Chondrocyte (in vitro differentiated cells): ENCODE measurements at regions not wholly inside any gene's neighbourhood (a gene's known extent, or its start where the extent isn't known, plus 50 kb on each side); places are given as distances from the start of the nearest gene placed in this dataset.

ENCODE experiments used
- DNase-seq: peaks from one replicate; pipeline ENCODE4 v3.0.0; 2021; ENCODE audit warnings: mixed read lengths, low spot score
- H3K27ac Mint-ChIP-seq: one replicate; pipeline ENCODE4 v1.8.0; 2021; ENCODE audit warnings: mild to moderate bottlenecking, moderate library complexity, mixed read lengths; ENCODE audit not compliant: unreplicated experiment
- H3K27me3 Mint-ChIP-seq: 2 replicates; pipeline ENCODE4 v1.8.0; 2021; ENCODE audit warnings: low read depth, mixed read lengths
- H3K36me3 Mint-ChIP-seq: 2 replicates; pipeline ENCODE4 v1.8.0; 2021; ENCODE audit warnings: low read depth, mixed read lengths
- H3K4me1 Mint-ChIP-seq: 2 replicates; pipeline ENCODE4 v1.8.0; 2021; ENCODE audit warnings: low read depth, mild to moderate bottlenecking, mixed read lengths
- H3K4me3 Mint-ChIP-seq: one replicate; pipeline ENCODE4 v1.8.0; 2021; ENCODE audit warnings: mild to moderate bottlenecking, moderate library complexity, mixed read lengths; ENCODE audit not compliant: unreplicated experiment
- H3K9me3 Mint-ChIP-seq: 2 replicates; pipeline ENCODE4 v1.8.0; 2021; ENCODE audit warnings: low read depth, mixed read lengths
- CTCF ChIP-seq: fragments of 200-600 bp; sonication (generic); IDR thresholded peaks from 2 replicates; pipeline ENCODE4 v1.5.0; 2021; ENCODE audit warnings: antibody characterized with exemption, mild to moderate bottlenecking, moderate library complexity

- Mint-ChIP-seq H3K36me3 (no peaks in the 10 kb centered on the region), H3K27ac (no peak overlapping the region), H3K4me3 (no peak overlapping the region), H3K9me3 (no peaks in the 10 kb centered on the region), H3K27me3 (no peaks in the 10 kb centered on the region), H3K4me1 (peaks cover 15% of the 10 kb centered on the region)
- no peak for DNase-seq
- TF ChIP-seq CTCF = no peak
Observed at GRCh38 chr6:22451962-22452361, 117.4 kb upstream of the HDGFL1 start.

GRCh38 chr6:22455378-22455777, 114.0 kb upstream of the HDGFL1 start:
- Mint-ChIP-seq H3K9me3 (no peaks in the 10 kb centered on the region), H3K36me3 (no peaks in the 10 kb centered on the region), H3K27ac (no peak overlapping the region), H3K4me3 (no peak overlapping the region), H3K4me1 (no peaks in the 10 kb centered on the region), H3K27me3 (no peaks in the 10 kb centered on the region)
- DNase-seq = no peak
- no peak for TF ChIP-seq CTCF

- Mint-ChIP-seq H3K36me3 (no peaks in the 10 kb centered on the region), H3K27ac (no peak overlapping the region), H3K27me3 (no peaks in the 10 kb centered on the region), H3K4me1 (no peaks in the 10 kb centered on the region), H3K4me3 (no peak overlapping the region), H3K9me3 (no peaks in the 10 kb centered on the region)
- no peak for TF ChIP-seq CTCF
- DNase-seq = no peak
Observed at GRCh38 chr6:22457996-22458395, 111.4 kb upstream of the HDGFL1 start.

GRCh38 chr6:22466665-22467245, 102.6 kb upstream of the HDGFL1 start:
- TF ChIP-seq CTCF = no peak
- DNase-seq = no peak
- Mint-ChIP-seq H3K27me3 (no peaks in the 10 kb centered on the region), H3K4me3 (no peak overlapping the region), H3K4me1 (peaks cover 35% of the 10 kb centered on the region), H3K36me3 (peaks cover 4% of the 10 kb centered on the region), H3K27ac (no peak overlapping the region), H3K9me3 (peaks cover 3% of the 10 kb centered on the region)

GRCh38 chr6:22467645-22468044, 101.7 kb upstream of the HDGFL1 start:
- no peak for TF ChIP-seq CTCF
- Mint-ChIP-seq H3K4me3 (no peak overlapping the region), H3K9me3 (peaks cover 3% of the 10 kb centered on the region)

More at GRCh38 chr6:22467645-22468044, 101.7 kb upstream of the HDGFL1 start:
- peaks cover 4% of the 10 kb centered on the region for H3K36me3 Mint-ChIP-seq
- DNase-seq = no peak
- H3K27me3 Mint-ChIP-seq = no peaks in the 10 kb centered on the region
- H3K27ac Mint-ChIP-seq = no peak overlapping the region
- H3K4me1 Mint-ChIP-seq = peaks cover 38% of the 10 kb centered on the region
